ENCODE measurements at regions not wholly inside any gene's neighbourhood (a gene's known extent, or its start where the extent isn't known, plus 50 kb on each side); places are given as distances from the start of the nearest gene placed in this dataset.

GRCh38 chr6:3512832-3513231 is 56.0 kb upstream of the SLC22A23 start:
- no peak for TF ChIP-seq CTCF (conservative IDR thresholded peaks at IDR 0.05; ENCODE audit: low read depth, low read length)

DNA sequence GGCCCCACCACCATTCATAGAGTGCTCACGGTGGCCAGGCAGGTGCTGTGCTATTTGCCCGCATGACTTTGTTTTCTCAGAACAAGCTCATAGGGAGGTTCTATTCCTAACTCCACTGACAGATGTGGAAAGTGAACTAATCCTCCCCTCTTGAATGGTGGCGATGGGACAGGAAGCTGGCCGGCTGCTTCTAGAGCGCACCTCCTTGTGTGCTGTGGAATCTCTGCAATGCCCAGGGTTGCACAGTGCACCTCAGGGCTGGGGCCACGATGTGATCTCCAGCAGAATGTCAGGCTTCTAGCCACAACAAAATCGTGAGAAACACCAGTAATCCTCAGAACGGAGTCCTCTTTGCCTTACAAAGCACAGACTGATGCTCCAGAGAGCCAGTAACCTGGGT is 53.8 kb upstream of the SLC22A23 start:
- no peak for DNase-seq (ENCODE audit: low read depth)
- no peak overlapping the region for H3K4me3 ChIP-seq (ENCODE audit: low read depth, low read length)
- no peak for TF ChIP-seq CTCF (conservative IDR thresholded peaks at IDR 0.05; ENCODE audit: low read depth, low read length)

More at GRCh38 chr6:3512832-3513231, 56.0 kb upstream of the SLC22A23 start:
- no peak for DNase-seq (ENCODE audit: low read depth)
- no peak overlapping the region for H3K4me3 ChIP-seq (ENCODE audit: low read depth, low read length)

- no peak overlapping the region for H3K4me3 ChIP-seq (ENCODE audit: low read depth, low read length)
- DNase-seq (ENCODE audit: low read depth), result no peak
- TF ChIP-seq CTCF (conservative IDR thresholded peaks at IDR 0.05; ENCODE audit: low read depth, low read length), result no peak
These were observed 53.3 kb upstream of the SLC22A23 start for GRCh38 chr6:3510178-3510577.

- DNase-seq (ENCODE audit: low read depth), result no peak
- no peak overlapping the region for H3K4me3 ChIP-seq (ENCODE audit: low read depth, low read length)
- TF ChIP-seq CTCF (conservative IDR thresholded peaks at IDR 0.05; ENCODE audit: low read depth, low read length), result no peak
These were observed 52.5 kb upstream of the SLC22A23 start for GRCh38 chr6:3509336-3509735.

- no peak overlapping the region for H3K4me3 ChIP-seq (ENCODE audit: low read depth, low read length)
- no peak for DNase-seq (ENCODE audit: low read depth)
- TF ChIP-seq CTCF (conservative IDR thresholded peaks at IDR 0.05; ENCODE audit: low read depth, low read length), result no peak
These were observed 50.0 kb upstream of the SLC22A23 start for GRCh38 chr6:3506751-3507383.
